ENCODE measurements at regions not wholly inside any gene's neighbourhood (a gene's known extent, or its start where the extent isn't known, plus 50 kb on each side); places are given as distances from the start of the nearest gene placed in this dataset.

- no peak overlapping the region for H3K4me3 Mint-ChIP-seq
- H3K4me2 ChIP-seq, result no peak overlapping the region
- H3K27me3 Mint-ChIP-seq (ENCODE audit: insufficient read depth, low read depth), result peaks cover 12% of the 10 kb centered on the region
- H3K36me3 ChIP-seq, result no peaks in the 10 kb centered on the region
- no peak for TF ChIP-seq CTCF (IDR thresholded peaks at IDR 0.05)
- TF ChIP-seq EZH2 (IDR thresholded peaks at IDR 0.05), result no peak
- no peak for TF ChIP-seq EZH2phosphoT487 (IDR thresholded peaks at IDR 0.05)
- H3K4me3 ChIP-seq, result no peak overlapping the region
- no peaks in the 10 kb centered on the region for H3F3A ChIP-seq (ENCODE audit: low read depth)
- no peak overlapping the region for H3K27ac Mint-ChIP-seq
- H3K36me3 Mint-ChIP-seq, result no peaks in the 10 kb centered on the region
- peaks cover 9% of the 10 kb centered on the region for H3K4me1 ChIP-seq
- peaks cover 28% of the 10 kb centered on the region for H3K4me1 Mint-ChIP-seq
- H3K79me2 ChIP-seq (ENCODE audit: low read depth), result no peaks in the 10 kb centered on the region
- no peak for DNase-seq (ENCODE audit: low spot score)
- no peaks in the 10 kb centered on the region for H3K27me3 ChIP-seq
- peaks cover 12% of the 10 kb centered on the region for H3K9me3 Mint-ChIP-seq
- no peak overlapping the region for H3K9ac ChIP-seq
- H2AFZ ChIP-seq (replicated peaks), result no peak overlapping the region
- no peak overlapping the region for H3K27ac ChIP-seq
- H4K20me1 ChIP-seq (ENCODE audit: low read depth), result no peaks in the 10 kb centered on the region
- H3K9me3 ChIP-seq (ENCODE audit: low read depth), result no peaks in the 10 kb centered on the region
Observed at GRCh38 chr1:242623756-242624155, 99.3 kb upstream of the PLD5 start.

GRCh38 chr1:242623119-242623518 lies 98.6 kb upstream of the PLD5 start:
- Histone ChIP-seq H3K9me3 (ENCODE audit: low read depth) (no peaks in the 10 kb centered on the region), H3K36me3 (no peaks in the 10 kb centered on the region), H3K4me3 (no peak overlapping the region), H3F3A (ENCODE audit: low read depth) (no peaks in the 10 kb centered on the region), H3K79me2 (ENCODE audit: low read depth) (no peaks in the 10 kb centered on the region), H3K27ac (no peak overlapping the region), H3K4me2 (no peak overlapping the region), H3K27me3 (no peaks in the 10 kb centered on the region), H3K4me1 (peaks cover 9% of the 10 kb centered on the region), H4K20me1 (ENCODE audit: low read depth) (no peaks in the 10 kb centered on the region), H2AFZ (replicated peaks) (no peak overlapping the region), H3K9ac (no peak overlapping the region)
- TF ChIP-seq CTCF (IDR thresholded peaks at IDR 0.05) (no peak), EZH2 (IDR thresholded peaks at IDR 0.05) (no peak), EZH2phosphoT487 (IDR thresholded peaks at IDR 0.05) (no peak)
- H3K27ac Mint-ChIP-seq, result no peak overlapping the region
- no peak overlapping the region for H3K4me3 Mint-ChIP-seq
- no peaks in the 10 kb centered on the region for H3K36me3 Mint-ChIP-seq
- H3K27me3 Mint-ChIP-seq (ENCODE audit: insufficient read depth, low read depth), result peaks cover 14% of the 10 kb centered on the region
- DNase-seq (ENCODE audit: low spot score), result no peak
- H3K9me3 Mint-ChIP-seq, result peaks cover 15% of the 10 kb centered on the region
- H3K4me1 Mint-ChIP-seq, result peaks cover 28% of the 10 kb centered on the region

GRCh38 chr1:242613266-242613815 lies 88.8 kb upstream of the PLD5 start:
- no peaks in the 10 kb centered on the region for H3K9me3 ChIP-seq (ENCODE audit: low read depth)
- peaks cover 8% of the 10 kb centered on the region for H3K9me3 Mint-ChIP-seq

More at GRCh38 chr1:242613266-242613815, 88.8 kb upstream of the PLD5 start:
- Histone ChIP-seq H3K4me2 (no peak overlapping the region), H3K4me3 (no peak overlapping the region), H3K27ac (no peak overlapping the region), H3K27me3 (no peaks in the 10 kb centered on the region), H3F3A (ENCODE audit: low read depth) (no peaks in the 10 kb centered on the region), H3K4me1 (no peaks in the 10 kb centered on the region), H2AFZ (replicated peaks) (no peak overlapping the region), H4K20me1 (ENCODE audit: low read depth) (no peaks in the 10 kb centered on the region), H3K9ac (no peak overlapping the region), H3K36me3 (no peaks in the 10 kb centered on the region), H3K79me2 (ENCODE audit: low read depth) (no peaks in the 10 kb centered on the region)
- Mint-ChIP-seq H3K4me1 (no peaks in the 10 kb centered on the region), H3K27ac (no peak overlapping the region), H3K36me3 (no peaks in the 10 kb centered on the region), H3K4me3 (no peak overlapping the region), H3K27me3 (ENCODE audit: insufficient read depth, low read depth) (peaks cover 6% of the 10 kb centered on the region)
- TF ChIP-seq EZH2phosphoT487 (IDR thresholded peaks at IDR 0.05) (no peak), CTCF (IDR thresholded peaks at IDR 0.05) (no peak), EZH2 (IDR thresholded peaks at IDR 0.05) (no peak)
- no peak for DNase-seq (ENCODE audit: low spot score)
